SU-DHL-6 (cell line): ENCODE measurements at regions not wholly inside any gene's neighbourhood (a gene's known extent, or its start where the extent isn't known, plus 50 kb on each side); places are given as distances from the start of the nearest gene placed in this dataset.

ENCODE experiments used
- EZH2phosphoT487 ChIP-seq: fragments of 200-600 bp; sonication (generic), shearing (Covaris generic); conservative IDR thresholded peaks from 2 replicates; pipeline ENCODE4 v1.6.1; 2018; ENCODE audit warnings: mild to moderate bottlenecking, antibody characterized with exemption, low read length, moderate library complexity, mixed read lengths
- TF ChIP-seq, protein P1 (sequence below): fragments of 200-600 bp; sonication (generic); IDR thresholded peaks from one replicate; pipeline ENCODE4 v1.5.1; 2017; ENCODE audit warnings: antibody characterized with exemption, mild to moderate bottlenecking, low read length, moderate library complexity; ENCODE audit not compliant: insufficient read depth, poor library complexity, severe bottlenecking

- TF ChIP-seq, protein P1, sequence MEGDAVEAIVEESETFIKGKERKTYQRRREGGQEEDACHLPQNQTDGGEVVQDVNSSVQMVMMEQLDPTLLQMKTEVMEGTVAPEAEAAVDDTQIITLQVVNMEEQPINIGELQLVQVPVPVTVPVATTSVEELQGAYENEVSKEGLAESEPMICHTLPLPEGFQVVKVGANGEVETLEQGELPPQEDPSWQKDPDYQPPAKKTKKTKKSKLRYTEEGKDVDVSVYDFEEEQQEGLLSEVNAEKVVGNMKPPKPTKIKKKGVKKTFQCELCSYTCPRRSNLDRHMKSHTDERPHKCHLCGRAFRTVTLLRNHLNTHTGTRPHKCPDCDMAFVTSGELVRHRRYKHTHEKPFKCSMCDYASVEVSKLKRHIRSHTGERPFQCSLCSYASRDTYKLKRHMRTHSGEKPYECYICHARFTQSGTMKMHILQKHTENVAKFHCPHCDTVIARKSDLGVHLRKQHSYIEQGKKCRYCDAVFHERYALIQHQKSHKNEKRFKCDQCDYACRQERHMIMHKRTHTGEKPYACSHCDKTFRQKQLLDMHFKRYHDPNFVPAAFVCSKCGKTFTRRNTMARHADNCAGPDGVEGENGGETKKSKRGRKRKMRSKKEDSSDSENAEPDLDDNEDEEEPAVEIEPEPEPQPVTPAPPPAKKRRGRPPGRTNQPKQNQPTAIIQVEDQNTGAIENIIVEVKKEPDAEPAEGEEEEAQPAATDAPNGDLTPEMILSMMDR = no peak
- no peak for TF ChIP-seq EZH2phosphoT487
Observed at GRCh38 chr5:10064546-10065195, 185.0 kb downstream of the ATPSCKMT start.
